ENCODE measurements at regions not wholly inside any gene's neighbourhood (a gene's known extent, or its start where the extent isn't known, plus 50 kb on each side); places are given as distances from the start of the nearest gene placed in this dataset.

DNA sequence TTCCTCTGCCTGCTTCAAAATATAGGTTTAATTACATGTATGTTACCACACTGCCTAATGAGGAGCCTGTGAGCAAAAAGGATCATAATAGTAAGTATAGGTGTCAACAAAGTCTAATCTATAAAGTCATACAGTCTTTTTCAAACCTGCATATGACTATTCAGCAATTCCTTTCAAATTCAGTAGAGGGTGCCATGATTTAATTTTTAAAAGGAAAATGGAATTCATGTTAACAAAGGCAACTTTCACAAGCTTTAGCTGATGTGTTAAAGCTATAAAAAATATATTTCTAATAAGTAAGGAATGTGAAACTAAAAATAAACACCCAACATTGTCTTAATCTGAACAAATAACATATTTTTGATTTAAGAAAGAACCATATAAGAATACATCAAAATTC lies 52.1 kb downstream of the MPP7 start:
- no peak for DNase-seq (ENCODE audit: low spot score)

DNA sequence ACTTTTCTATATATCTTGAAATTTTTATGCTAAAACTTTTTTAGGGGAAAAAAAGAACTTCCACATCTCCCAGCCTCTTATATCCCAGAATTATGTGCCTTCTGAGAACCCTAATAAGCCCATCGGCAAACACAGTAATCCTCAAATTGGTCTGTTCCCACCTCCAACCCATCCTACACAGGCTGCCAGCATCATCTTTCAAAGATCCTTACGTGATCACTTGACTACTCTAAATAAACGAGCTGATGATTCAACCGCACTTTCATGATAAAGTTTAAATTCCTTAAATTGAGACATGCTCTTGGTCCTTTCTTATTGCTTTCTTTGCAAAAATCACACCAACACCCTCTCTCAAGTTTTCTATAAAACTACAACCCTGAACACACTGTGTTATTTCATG lies 52.5 kb downstream of the MPP7 start:
- no peak for DNase-seq (ENCODE audit: low spot score)

DNA sequence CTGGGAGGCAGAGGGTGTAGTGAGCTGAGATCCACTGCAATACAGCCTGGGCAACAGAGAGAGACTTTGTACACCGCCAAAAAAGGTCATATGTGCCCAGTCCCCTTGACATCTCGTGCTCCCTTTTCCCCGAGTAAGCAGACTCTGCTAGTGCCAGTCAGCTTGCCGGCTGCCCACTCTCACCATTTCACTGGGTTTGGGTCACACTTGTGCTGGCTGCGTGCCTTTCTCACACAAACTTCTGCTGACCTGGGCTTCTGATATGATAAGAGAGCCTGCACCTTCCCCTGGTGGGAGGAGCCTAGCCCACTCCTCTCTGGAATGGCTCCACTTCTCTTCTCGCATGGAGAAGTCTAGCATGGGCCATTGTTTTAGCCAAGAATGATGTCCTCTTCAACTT lies 53.4 kb downstream of the MPP7 start:
- no peak for DNase-seq (ENCODE audit: low spot score)

DNA sequence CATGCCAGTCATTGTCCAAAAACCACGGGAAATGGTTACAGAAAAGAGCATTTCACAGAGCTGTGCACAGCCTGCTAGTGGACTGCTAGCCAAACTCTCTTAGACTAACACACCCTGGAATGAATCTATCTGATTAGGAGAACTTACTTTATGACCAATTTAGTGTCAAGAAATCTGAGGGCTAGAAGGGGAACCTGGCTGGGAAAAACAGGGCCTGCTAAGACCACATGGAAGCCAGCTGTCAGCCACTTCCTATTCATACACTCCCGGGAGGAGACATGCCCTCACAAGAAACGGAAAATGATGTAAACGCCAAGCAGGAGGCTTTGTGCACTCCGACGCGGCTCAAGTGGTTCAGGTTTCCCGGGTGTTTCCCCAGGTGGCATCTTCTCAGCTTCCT lies 54.8 kb downstream of the MPP7 start:
- DNase-seq (ENCODE audit: low spot score) = no peak

DNA sequence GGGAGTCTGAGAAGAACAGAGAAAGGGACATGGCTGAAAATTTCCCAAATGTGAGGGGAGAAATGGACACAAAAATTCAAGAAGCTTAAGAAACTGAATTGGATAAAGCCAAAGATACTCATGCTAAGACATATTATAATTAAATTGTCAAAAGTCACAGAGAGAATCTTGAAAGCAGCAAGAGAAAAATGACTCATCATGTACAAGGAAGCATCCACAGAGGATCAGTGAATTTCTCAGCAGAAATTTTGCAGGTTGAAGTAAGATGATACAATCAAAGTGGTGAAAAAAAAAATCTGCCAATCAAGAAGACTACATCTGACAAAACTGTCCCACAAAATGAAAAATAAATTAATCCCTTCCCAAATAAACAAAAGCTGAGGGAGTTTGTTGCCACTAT lies 56.8 kb downstream of the MPP7 start:
- DNase-seq (ENCODE audit: low spot score) = no peak

DNA sequence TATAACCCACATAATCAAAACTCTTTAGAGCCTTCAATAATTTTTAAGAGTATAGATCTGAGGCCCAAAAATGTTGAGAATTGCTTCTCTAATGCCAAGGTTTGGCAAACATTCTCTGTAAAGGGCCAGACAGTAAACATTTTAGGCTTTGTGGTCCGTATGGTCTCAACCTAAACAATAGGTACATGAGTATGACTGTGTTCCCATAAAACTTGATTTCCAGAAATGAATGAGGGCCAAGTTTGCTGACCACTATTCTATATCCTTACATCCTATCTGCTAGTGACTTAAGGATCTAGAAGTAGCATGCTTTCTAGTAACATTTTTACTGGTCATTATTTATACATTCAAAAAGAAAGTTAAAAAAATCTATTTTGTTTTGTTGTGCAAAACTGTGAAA lies 58.9 kb downstream of the MPP7 start:
- no peak for DNase-seq (ENCODE audit: low spot score)

DNA sequence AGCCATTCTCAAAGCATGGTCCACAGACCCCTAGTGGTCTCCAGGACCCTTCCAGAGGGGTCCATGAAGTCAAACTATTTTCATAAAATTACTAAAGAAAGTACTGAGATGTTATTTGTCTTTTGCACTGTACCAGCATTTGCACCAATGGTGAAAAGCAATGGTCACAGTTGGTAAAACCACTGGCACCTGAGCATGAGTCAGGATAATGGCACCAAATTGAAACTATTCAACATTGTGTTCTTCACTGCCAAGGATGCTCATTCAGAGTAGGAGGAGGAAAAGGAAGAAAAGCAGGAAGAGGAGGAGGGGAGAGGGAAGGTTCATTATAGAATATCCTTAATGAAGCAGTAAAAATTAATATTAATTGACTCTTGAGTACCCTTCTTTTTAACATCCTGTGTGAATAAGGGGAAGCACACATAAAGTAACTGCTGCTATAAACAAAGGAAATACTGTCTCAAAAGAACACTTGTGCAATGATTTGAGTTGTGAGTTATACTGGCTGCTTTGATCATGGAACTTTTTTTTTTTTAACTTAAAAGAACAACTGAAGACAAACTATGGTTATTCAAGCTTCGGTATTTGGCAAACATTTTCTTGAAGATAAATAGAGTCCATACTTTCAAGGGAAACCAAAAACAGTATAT lies 60.2 kb downstream of the MPP7 start:
- no peak for DNase-seq (ENCODE audit: low spot score)

DNA sequence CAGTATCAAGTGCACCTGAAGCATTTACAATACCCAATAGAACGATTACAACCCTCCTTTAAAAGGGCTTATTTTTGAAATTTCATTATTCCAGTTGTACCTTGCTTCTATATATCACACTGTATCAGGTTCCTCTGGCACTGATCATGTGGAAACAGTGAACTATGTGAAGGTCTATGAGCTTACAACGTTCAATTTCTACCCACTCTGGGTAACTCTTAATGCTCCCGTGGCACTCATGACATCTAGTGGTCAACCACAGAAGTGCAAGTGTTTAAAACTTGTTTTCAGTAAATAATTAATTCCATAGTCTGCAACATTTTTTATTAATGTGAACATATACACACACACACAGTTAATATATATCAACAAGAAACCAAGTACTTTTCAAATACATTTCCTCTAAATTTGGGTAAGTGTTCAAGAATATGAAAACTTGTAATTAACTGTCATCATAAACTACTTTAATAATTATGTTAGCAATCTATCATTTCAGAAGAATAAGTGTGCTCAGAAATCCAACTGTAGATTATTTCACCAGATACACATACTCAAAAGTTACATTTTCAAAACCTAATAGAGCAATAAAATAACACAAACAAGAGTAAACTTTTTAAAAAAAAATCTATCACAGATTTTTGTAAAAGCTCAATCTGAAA lies 61.0 kb downstream of the MPP7 start:
- peak; percentile 42 for DNase-seq (ENCODE audit: low spot score)

DNA sequence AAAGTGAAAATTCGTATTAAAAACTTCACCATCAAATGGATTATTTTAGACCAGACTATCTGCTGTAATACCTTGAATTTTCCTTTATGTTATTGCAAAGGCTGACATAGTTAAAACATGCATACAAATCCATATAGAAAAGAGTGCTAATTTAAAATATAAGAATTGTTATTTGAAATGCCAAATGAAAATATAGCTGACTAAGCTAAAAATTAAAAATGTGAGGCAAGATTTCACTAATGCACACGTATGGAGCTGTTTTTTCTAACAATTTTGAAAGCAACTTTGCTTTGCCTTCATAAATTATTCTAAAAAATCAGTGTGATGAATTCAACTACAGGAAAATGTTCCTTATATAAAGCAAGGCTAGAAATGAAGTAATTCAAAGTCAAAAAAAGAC lies 62.5 kb downstream of the MPP7 start:
- DNase-seq (ENCODE audit: low spot score) = no peak

DNA sequence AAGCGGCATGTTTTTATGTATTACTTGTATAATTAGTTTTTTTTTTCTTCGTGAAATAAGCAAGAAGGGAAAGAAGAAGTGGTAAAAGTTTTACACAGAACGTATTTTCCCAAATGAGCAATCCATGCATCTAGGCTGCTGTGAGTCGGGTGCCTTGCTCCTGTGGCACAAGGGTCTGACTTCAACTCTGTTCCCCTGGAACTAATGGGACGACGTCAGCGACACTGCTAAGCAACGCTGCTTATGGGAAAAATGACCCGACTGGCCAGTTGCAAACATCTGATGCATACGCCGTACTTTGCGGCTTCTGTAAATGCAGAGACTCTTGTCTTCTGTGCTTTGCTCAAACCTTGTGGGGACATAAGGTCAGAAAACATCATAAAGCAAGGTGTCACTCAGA lies 66.3 kb downstream of the MPP7 start:
- no peak for DNase-seq (ENCODE audit: low spot score)

DNA sequence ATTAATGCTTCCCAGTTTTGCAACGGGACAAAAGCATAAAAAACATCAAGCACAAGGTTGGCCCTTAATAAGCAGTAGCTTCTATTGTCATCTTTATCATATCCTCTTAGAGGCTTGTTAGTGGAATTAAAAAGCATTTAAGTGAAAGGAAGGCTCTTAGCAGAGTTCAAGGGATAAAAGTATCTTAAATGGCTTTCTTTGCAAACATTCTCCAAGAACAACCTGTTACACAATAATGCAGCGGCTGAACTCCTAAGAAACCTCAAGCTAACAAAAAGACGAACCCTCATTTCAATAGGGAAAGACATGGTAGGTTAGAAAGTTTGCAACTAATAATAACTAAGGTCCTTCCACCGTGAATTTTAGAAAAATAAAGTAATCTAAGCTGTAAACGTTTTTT lies 82.1 kb downstream of the MPP7 start:
- no peak for DNase-seq (ENCODE audit: low spot score)

DNA sequence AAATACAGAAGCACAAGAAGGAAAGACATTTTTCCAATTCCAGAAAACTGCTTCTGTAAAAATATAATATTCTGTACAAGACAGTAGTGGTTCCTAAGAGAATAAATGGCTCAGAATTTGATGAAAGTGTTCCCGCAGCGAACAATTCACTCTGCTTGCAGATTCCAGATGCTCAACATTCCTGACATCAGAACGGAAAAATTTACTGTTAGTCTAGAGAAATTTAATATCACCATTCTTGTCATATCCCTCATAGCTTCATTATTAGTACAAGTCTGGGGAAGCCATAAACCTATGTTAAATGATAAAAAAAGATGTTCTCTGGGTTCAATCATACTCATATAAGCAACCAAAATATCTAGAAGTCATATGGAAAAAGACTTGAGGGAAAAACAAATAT lies 83.6 kb downstream of the MPP7 start:
- no peak for DNase-seq (ENCODE audit: low spot score)

DNA sequence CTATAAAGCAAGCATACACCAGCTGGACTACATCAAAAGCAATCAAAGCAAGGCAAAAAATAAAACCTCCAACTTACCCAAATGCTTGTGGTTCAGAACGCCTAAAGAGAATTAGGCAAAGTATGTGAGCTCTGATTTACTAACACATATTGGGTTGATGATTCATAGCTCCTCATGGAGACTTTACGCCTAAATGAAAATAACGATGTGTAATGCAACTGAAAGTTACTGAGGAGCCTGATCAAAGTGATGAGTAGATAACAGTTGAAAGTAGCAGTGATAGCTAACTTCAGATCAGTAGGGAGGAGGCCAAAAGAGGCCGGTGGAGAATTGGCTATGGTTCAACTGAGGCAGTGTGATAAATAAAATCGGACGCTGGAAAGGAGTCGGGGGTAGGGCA lies 85.0 kb downstream of the MPP7 start:
- no peak for DNase-seq (ENCODE audit: low spot score)

DNA sequence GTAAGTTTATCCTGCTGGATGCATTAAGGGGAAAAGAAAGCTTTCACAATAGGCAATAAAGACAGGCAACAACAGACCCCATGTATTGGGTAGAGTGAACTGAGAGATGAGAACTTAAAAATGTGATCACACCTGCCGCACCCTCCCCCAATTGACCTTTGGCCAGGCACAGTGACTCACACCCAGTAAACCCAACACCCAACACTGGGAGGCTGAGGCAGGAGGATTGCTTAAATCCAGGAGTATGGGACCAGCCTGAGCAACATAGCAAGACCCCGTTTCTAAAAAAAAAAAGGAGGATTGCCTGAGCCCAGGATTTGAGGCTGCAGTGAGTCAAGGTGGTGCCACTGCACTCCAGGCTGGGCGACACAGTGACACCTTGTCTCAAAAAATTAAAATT lies 86.9 kb downstream of the MPP7 start:
- DNase-seq (ENCODE audit: low spot score) = no peak

DNA sequence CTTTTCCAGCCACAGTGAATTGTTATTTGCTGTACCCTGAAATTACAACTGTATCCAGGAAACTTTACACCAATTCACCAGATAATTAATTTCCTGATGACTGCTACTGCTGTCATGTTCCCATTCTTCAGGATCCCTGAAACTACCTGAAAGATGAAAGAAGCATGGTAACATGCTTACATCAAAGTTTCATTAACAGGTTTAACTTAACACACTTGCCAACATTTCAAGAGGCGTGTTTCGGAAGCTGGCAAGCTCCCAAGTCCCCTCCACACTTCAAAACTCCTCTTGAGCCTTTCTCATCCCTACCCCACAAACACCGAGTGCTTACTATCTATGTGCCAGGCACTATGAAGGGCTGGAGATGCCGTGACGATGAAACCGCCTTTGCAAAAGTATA lies 88.6 kb downstream of the MPP7 start:
- no peak for DNase-seq (ENCODE audit: low spot score)

DNA sequence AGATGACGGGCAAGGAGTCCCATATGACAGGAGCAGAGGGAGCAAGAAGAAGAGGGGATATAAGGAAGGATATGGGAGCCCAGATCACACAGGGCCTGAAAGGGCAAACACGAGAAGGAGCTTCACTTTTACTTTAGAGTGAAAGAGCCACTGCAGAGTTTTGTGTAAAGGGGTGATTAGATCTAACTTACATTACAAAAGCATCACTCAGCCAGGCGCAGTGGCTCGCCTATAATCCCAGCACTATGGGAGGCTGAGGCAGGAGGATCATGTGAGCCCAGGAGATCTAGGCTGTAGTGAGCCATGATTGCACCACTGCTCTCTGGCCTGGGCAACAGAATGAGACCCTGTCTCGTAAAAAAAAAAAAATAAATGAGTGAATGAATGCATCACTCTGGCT lies 91.1 kb downstream of the MPP7 start:
- no peak for DNase-seq (ENCODE audit: low spot score)

DNA sequence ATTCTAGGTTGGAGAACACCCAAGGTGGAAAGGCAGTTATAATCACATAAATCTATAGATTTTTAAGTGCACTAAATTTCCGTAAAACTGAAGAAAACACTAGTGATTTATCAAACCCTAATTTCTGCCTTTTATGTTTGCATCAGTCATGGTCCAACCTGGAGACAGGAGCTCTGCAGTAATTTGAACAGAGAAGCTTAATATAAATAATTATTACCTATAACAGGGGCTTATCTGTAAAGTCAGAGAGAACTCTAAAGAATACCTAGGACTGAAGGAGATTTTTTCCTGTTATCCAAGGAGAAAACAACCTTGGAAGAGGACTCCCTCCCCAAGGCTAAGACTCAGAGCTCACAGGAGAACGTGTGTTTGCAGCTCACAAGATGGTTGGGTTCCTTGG lies 95.1 kb downstream of the MPP7 start:
- no peak for DNase-seq (ENCODE audit: low spot score)

DNA sequence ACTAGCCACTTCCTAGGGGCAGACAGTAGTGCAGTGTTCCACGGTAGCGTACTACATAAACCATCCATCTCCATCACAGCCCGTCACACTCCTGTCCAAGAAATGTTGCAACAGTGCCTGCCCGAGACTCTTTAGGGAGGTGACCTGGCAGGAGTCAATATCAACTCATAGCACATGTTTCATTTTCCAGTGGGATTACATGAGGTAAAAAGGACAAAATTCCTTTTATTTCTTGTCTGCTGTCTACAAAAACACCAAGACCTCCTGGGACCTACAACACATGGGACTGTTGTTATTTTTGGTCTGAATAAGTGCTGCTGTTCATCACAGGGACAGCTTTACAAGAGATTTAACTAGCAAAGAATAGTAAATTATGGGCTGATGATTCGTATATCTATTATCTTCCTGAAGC lies 99.9 kb downstream of the MPP7 start:
- no peak for DNase-seq (ENCODE audit: low spot score)

DNA sequence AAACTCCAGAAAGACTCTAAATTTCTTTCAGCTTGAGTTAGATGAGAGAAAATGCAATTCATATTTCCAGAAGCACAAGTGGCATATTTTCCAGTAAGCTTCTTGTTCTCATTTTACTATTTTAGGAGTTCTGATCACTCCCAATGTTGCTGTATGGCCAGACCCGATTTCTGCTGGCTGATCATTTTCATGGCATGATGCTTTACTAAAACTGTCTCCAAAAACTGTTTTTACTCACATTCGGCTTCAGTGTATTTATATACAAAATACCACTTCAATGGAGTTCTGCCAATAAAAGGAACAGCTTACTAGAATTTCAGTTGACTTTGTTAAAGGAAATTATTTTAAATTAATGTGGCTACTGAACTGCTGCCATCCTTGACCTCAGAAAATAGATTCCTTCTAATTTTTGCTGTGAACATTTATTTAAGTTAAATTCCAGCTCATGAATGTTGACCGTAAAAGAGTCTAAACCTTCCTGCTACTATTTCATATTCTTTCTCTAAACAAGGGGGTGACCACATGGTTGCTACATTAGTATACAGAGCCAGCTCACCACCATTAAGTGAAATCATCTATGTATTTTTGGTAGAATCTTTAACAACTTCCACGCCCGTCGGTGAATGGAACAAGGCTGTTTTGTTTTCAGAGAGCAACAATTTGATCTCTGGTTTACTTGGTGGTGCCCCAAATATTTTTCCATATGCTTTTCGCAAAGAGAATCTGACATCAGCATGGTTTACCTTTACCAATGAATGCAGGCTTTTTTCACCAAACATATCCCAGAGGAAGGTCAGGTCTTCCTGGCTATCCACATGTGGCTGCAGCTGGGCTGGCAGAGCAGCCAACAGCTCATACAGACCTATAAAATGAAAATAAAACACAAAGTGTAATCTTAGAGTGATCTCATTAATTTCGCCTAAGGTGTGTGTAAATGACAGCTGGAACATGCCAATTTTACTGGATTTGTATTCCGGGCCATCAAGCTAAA lies 101.2 kb downstream of the MPP7 start:
- no peak for DNase-seq (ENCODE audit: low spot score)

DNA sequence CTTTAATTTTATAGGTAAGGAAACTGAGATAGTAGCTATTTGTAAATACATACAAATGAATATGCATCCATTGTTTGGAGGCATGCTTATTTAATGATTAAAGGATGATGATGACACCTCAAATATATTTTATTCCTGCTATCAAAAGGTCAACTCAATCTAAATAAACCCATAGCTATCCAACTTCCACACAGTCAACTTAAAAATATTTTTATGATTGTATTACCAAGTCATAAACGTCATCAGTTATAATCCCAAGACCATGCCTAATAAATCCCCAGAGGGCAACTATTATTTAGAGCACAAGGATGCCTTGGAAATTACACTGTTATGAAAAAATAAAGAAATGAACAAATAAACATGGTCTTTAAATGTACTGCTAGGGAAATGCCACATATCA lies 102.1 kb downstream of the MPP7 start:
- no peak for DNase-seq (ENCODE audit: low spot score)

DNA sequence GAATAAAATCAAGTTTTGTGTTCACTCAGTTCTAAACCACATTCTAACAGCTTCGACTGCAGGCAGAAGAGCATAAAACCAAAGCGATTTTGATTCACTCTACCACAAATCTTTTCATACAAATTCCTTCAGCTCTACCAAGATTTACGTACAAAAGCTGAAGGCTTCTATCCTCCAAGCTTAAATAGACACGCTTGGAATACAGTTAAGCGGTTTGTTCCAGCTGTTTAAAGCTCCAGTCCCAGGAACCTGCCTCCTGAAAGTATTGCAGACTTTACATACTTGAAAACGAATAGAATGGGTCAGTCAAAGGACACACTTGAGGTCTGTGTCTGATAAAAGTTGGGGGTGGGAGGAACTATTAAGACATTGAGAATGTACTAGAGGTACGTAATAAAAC lies 102.9 kb downstream of the MPP7 start:
- no peak for DNase-seq (ENCODE audit: low spot score)

DNA sequence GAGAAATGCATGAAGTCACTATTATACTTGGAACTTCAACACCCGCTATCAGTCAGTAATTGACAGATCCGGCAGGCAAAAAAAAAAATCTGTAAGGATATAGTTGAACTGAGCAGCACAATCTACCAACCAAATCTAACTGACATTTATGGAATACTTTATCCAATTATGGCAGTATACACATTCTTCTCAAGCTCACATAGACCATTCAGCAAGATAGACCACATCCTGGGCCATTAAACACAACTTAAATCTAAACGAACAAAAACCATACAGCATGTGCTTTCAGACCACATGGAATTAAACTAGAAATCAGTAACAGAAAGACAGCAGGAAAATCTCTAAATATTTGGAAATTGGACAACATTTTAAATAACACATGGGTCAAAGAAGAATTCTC lies 112.7 kb downstream of the MPP7 start:
- no peak for DNase-seq (ENCODE audit: low spot score)

DNA sequence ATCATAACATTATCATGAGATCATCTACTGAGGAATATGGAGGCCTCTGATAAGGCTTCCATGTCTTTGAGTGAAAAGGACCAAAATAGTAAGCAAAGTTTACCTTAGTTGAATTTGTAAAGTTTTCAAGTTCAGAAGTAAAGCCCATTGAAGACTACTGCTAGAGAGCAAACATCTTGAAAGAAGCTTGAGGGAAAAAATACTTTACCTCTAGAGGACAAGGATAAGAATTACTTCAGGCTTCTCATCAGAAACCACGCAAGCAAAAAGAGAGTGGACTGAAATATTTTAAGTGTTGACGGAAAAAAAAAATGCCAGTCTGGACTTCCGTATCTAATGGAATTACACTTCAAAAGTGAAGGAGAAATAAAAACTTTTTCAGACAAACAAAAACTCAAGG lies 114.3 kb downstream of the MPP7 start:
- DNase-seq (ENCODE audit: low spot score) = no peak

Data from hematopoietic multipotent progenitor cell treated with erythropoietin and hydrocortisone succinate and interleukin-3 and kit ligand, for 17 days (in vitro differentiated cells).